GM18909 (cell line): ENCODE measurements at regions not wholly inside any gene's neighbourhood (a gene's known extent, or its start where the extent isn't known, plus 50 kb on each side); places are given as distances from the start of the nearest gene placed in this dataset.
"Not testable (repeated sequence)": the region's sequence is repeated elsewhere in the genome, so short reads cannot be mapped to it uniquely, and the experiment has no call there.

Experiments used
- ATAC-seq: cut with Tn5 transposase; IDR thresholded peaks from one replicate; pipeline ENCODE4 v1.9.1; 2021; ENCODE audit warnings: mild to moderate bottlenecking; ENCODE audit not compliant: unreplicated experiment, poor library complexity

GRCh38 chr7:66571568-66571967, 57.1 kb upstream of the KCTD7 start:
- ATAC-seq = no peak

GRCh38 chr7:66573782-66574495, 54.7 kb upstream of the KCTD7 start:
- ATAC-seq = not testable (repeated sequence)

- ATAC-seq = not testable (repeated sequence)
These were observed 53.9 kb upstream of the KCTD7 start for GRCh38 chr7:66574768-66575167.

GRCh38 chr7:66575398-66575797, 53.3 kb upstream of the KCTD7 start:
- no peak for ATAC-seq

DNA sequence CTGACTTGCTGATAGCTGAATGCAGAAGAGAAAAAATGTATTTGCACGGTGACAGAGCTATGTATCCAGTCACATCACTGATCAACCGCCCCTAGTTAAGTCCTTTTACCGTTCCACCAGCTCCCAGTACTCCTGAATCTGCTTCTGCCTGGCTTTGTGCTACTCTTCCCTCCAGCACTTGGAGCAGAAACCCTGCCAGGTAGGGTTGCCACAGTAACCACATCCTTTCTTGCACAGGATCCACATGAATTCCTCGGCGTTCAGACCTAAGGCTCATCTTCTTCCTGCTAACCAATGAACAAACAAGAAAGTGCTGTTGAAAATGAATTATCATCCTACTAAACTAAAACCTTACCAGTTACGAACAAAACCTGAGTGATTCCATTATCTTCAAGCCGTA, 52.0 kb upstream of the KCTD7 start:
- no peak for ATAC-seq
